CD14-positive monocyte (primary cell): ENCODE measurements at regions not wholly inside any gene's neighbourhood (a gene's known extent, or its start where the extent isn't known, plus 50 kb on each side); places are given as distances from the start of the nearest gene placed in this dataset.

Source experiments
- DNase-seq, 3 donors: peaks; one replicate each; pipeline ENCODE4 v3.0.0-alpha.2; 2011 to 2022
- H2AFZ ChIP-seq: 2 replicates; pipeline ENCODE4 v1.6.0; 2012; ENCODE audit warnings: mild to moderate bottlenecking, low read depth, low read length, inconsistent platforms; ENCODE audit not compliant: insufficient read depth, poor library complexity, severe bottlenecking
- H3K27ac ChIP-seq, 2 donors: 1 replicate in 1 of 2; 2 replicates in 1 of 2; pipeline ENCODE4 v1.5.1; 2012 to 2013; ENCODE audit warnings: low read length in 2 of 2, control low read depth in 1 of 2, inconsistent platforms in 1 of 2, low read depth in 1 of 2, mild to moderate bottlenecking in 1 of 2
- H3K27me3 ChIP-seq, 2 donors: one replicate each; pipeline versions ENCODE4 v1.6.0 to v1.6.1; 2011 to 2013; ENCODE audit warnings: low read length in 2 of 2; ENCODE audit not compliant: control insufficient read depth in 2 of 2, insufficient read depth in 2 of 2
- H3K36me3 ChIP-seq, 2 donors: replicated peaks in 1 of 2; 1 replicate in 1 of 2; 2 replicates in 1 of 2; pipeline versions ENCODE4 v1.5.1 to v1.6.1; 2012 to 2013; ENCODE audit warnings: low read length in 2 of 2, control low read depth in 1 of 2, inconsistent platforms in 1 of 2, mild to moderate bottlenecking in 1 of 2; ENCODE audit not compliant: insufficient read depth in 2 of 2, control insufficient read depth in 1 of 2
- H3K4me1 ChIP-seq, 2 donors: 1 replicate in 1 of 2; 2 replicates in 1 of 2; pipeline versions ENCODE4 v1.5.1 to v1.6.1; 2012 to 2013; ENCODE audit warnings: low read length in 2 of 2, control low read depth in 1 of 2, inconsistent platforms in 1 of 2, mild to moderate bottlenecking in 1 of 2, moderate library complexity in 1 of 2; ENCODE audit not compliant: insufficient read depth in 2 of 2, control insufficient read depth in 1 of 2
- H3K4me2 ChIP-seq: replicated peaks from 2 replicates; pipeline ENCODE3; 2012; ENCODE audit warnings: low read length, moderate library complexity, mild to moderate bottlenecking; ENCODE audit not compliant: poor library complexity, severe bottlenecking; ENCODE audit errors: extremely low read depth
- H3K4me3 ChIP-seq, 3 experiments: fragments of 200-600 bp in 1 of 3; sonication (generic) in 1 of 3; replicated peaks in 1 of 3; 1 replicate in 2 of 3; 2 replicates in 1 of 3; pipeline ENCODE4 v1.5.1; 2011 to 2013; ENCODE audit warnings: low read length in 3 of 3, mild to moderate bottlenecking in 3 of 3, control low read depth in 2 of 3, low read depth in 2 of 3, inconsistent platforms in 1 of 3, moderate library complexity in 1 of 3
- H3K79me2 ChIP-seq: 2 replicates; pipeline ENCODE4 v1.6.0; 2012; ENCODE audit warnings: mild to moderate bottlenecking, control low read depth, inconsistent platforms, low read length, moderate library complexity; ENCODE audit not compliant: insufficient read depth
- H3K9ac ChIP-seq: 2 replicates; pipeline ENCODE4 v1.6.0; 2017; ENCODE audit warnings: low read length, mild to moderate bottlenecking; ENCODE audit not compliant: insufficient read depth, poor library complexity, severe bottlenecking
- H3K9me3 ChIP-seq, 2 donors: replicated peaks in 1 of 2; 1 replicate in 1 of 2; 2 replicates in 1 of 2; pipeline versions ENCODE4 v1.5.1 to v1.6.1; 2012 to 2013; ENCODE audit warnings: low read length in 2 of 2, control low read depth in 1 of 2; ENCODE audit not compliant: control insufficient read depth in 1 of 2, insufficient read depth in 1 of 2
- H4K20me1 ChIP-seq: 2 replicates; pipeline ENCODE4 v1.6.0; 2012; ENCODE audit warnings: mild to moderate bottlenecking, low read length, control low read depth, moderate library complexity; ENCODE audit not compliant: insufficient read depth
- H3K27ac Mint-ChIP-seq, 7 donors: one replicate each; pipeline ENCODE4 v1.8.0; 2020; ENCODE audit warnings: mild to moderate bottlenecking in 7 of 7, mixed read lengths in 7 of 7, moderate library complexity in 6 of 7, inconsistent platforms in 2 of 7
- H3K27me3 Mint-ChIP-seq, 3 donors: one replicate each; pipeline ENCODE4 v1.8.0; 2021 to 2022; ENCODE audit warnings: low read depth in 3 of 3, mild to moderate bottlenecking in 3 of 3, mixed read lengths in 3 of 3, moderate library complexity in 3 of 3, inconsistent platforms in 1 of 3
- H3K36me3 Mint-ChIP-seq, 2 donors: one replicate each; pipeline ENCODE4 v1.8.0; 2020; ENCODE audit warnings: mixed read lengths in 2 of 2, inconsistent platforms in 1 of 2, mild to moderate bottlenecking in 1 of 2
- H3K4me1 Mint-ChIP-seq: one replicate; pipeline ENCODE4 v1.8.0; 2020; ENCODE audit warnings: mild to moderate bottlenecking, mixed read lengths
- H3K4me3 Mint-ChIP-seq, 2 donors: one replicate each; pipeline ENCODE4 v1.8.0; 2020; ENCODE audit warnings: mild to moderate bottlenecking in 2 of 2, mixed read lengths in 2 of 2, moderate library complexity in 1 of 2
- H3K9me3 Mint-ChIP-seq, 7 donors: one replicate each; pipeline ENCODE4 v1.8.0; 2020 to 2022; ENCODE audit warnings: mixed read lengths in 7 of 7, mild to moderate bottlenecking in 6 of 7, moderate library complexity in 6 of 7, inconsistent platforms in 2 of 7
- CTCF ChIP-seq: fragments of 200-600 bp; IDR thresholded peaks from one replicate; pipeline ENCODE4 v1.8.0; 2022; ENCODE audit warnings: antibody characterized with exemption, mild to moderate bottlenecking
- WGBS: methylation state at CpG from one replicate; pipeline ENCODE4 v1.1.5; 2013; ENCODE audit warnings: missing lambda C conversion rate; ENCODE audit not compliant: insufficient coverage; 5-methylcytosine and 5-hydroxymethylcytosine counted together
- intact Hi-C, 2 donors: fragments of 100-400 bp; cut with micrococcal nuclease; formaldehyde crosslinking; loops; one replicate each; pipeline versions ENCODE4 v1.15.0 to v1.15.1; 2023

- Histone ChIP-seq H3K4me2 (no peak overlapping the region), H2AFZ (no peak overlapping the region), H3K36me3 (no peaks in the 10 kb centered on the region), H3K27me3 (no peaks in the 10 kb centered on the region), H3K4me3 (no peak overlapping the region), H3K79me2 (no peaks in the 10 kb centered on the region), H3K9me3 (no peaks in the 10 kb centered on the region), H3K9ac (no peak overlapping the region), H3K27ac (no peak overlapping the region), H3K4me1 (peaks cover 32 to 43% of the 10 kb centered on the region in 2 donors), H4K20me1 (no peaks in the 10 kb centered on the region)
- WGBS = 97% methylated on average over 3 of the region's 5 CpGs
- Mint-ChIP-seq H3K27me3 (peaks cover 0 to 2% (median under 1%) of the 10 kb centered on the region in 3 donors), H3K4me1 (peaks cover 40% of the 10 kb centered on the region), H3K4me3 (no peak overlapping the region), H3K9me3 (peaks cover 3 to 9% (median 6%) of the 10 kb centered on the region in 7 donors), H3K27ac (no peak overlapping the region), H3K36me3 (no peaks in the 10 kb centered on the region)
- no peak for TF ChIP-seq CTCF
- no peak for DNase-seq
- intact Hi-C loops = no loop called here
Measured at GRCh38 chr5:111932628-111933027, 175.6 kb upstream of the NREP start.

- no peaks in the 10 kb centered on the region for H3K36me3 Mint-ChIP-seq
- no peak overlapping the region for H3K4me2 ChIP-seq
- TF ChIP-seq CTCF = no peak
- no peak overlapping the region for H3K9ac ChIP-seq
- H3K27me3 ChIP-seq = no peaks in the 10 kb centered on the region
- no peak overlapping the region for H3K4me3 Mint-ChIP-seq
- H4K20me1 ChIP-seq = no peaks in the 10 kb centered on the region
- H3K27ac ChIP-seq = no peak overlapping the region
- peaks cover 3 to 9% (median 6%) of the 10 kb centered on the region in 7 donors for H3K9me3 Mint-ChIP-seq
- peaks cover 32 to 46% of the 10 kb centered on the region in 2 donors for H3K4me1 ChIP-seq
- H3K36me3 ChIP-seq = no peaks in the 10 kb centered on the region
- no peaks in the 10 kb centered on the region for H3K79me2 ChIP-seq
- peaks cover 0 to 3% (median 2%) of the 10 kb centered on the region in 3 donors for H3K27me3 Mint-ChIP-seq
- no peak overlapping the region for H3K27ac Mint-ChIP-seq
- no peak for DNase-seq
- H2AFZ ChIP-seq = no peak overlapping the region
- intact Hi-C loops = no loop called here
- peaks cover 42% of the 10 kb centered on the region for H3K4me1 Mint-ChIP-seq
- no peaks in the 10 kb centered on the region for H3K9me3 ChIP-seq
- H3K4me3 ChIP-seq = no peak overlapping the region
Measured at GRCh38 chr5:111932199-111932598, 175.2 kb upstream of the NREP start.
